Hematopoietic multipotent progenitor cell treated with erythropoietin and hydrocortisone succinate and interleukin-3 and kit ligand, for 17 days (in vitro differentiated cells): ENCODE measurements at regions not wholly inside any gene's neighbourhood (a gene's known extent, or its start where the extent isn't known, plus 50 kb on each side); places are given as distances from the start of the nearest gene placed in this dataset.

ENCODE experiments used
- DNase-seq: peaks from one replicate; pipeline ENCODE4 v3.0.0-alpha.2; 2015; ENCODE audit warnings: low spot score

DNA sequence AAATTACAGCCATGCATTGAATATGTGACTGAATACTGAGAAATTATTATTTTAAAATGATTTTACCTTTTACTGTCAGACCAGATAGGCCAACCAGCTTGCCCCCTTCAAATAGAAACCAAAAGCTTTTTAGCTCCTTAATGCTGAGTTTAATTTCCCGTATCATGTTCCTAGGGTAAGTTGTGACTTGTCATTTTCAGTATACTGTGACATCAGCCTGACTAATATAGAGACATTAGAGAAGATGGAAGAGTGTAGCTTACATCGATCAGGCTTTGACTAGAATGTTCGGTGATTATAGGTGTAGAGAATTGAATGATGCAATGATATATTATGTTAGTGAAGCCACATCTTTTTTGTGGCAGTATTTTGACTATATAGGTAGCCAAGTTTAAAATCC lies 50.6 kb upstream of the ZEB2 start:
- no peak for DNase-seq
